ENCODE measurements at regions not wholly inside any gene's neighbourhood (a gene's known extent, or its start where the extent isn't known, plus 50 kb on each side); places are given as distances from the start of the nearest gene placed in this dataset.

DNA sequence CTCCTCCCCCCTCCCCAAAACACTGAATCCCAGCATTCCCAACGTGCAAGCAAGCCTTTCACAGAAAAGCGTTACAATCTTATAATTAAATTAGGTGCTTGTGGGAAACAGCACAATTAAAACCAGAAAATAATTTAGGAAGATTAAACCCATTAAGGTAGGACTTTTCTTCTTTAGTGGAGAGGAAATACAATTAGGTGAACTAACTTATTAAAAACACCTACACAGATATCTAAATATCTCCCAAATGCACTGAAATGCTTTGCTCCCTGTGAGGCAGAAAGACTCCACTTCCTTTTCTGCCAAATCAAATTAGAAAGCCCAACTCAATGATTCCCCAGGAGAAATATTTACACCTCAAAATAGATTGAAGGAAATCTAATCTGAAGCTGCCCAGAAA lies 60.9 kb upstream of the ETS2 start:
- Histone ChIP-seq H3K9me2 (ENCODE audit: insufficient read depth, low read length) (no peaks in the 10 kb centered on the region), H3K9ac (ENCODE audit: low read length) (no peak overlapping the region), H4K20me1 (ENCODE audit: insufficient read depth) (no peaks in the 10 kb centered on the region), H3K79me2 (replicated peaks; ENCODE audit: insufficient read depth, low read length) (no peaks in the 10 kb centered on the region), H3K4me2 (ENCODE audit: low read length) (no peak overlapping the region), H3K27me3 (ENCODE audit: insufficient read depth, low read depth, low read length) (no peaks in the 10 kb centered on the region), H2AFZ (ENCODE audit: low read depth, low read length) (no peak overlapping the region), H3K4me3 (ENCODE audit: low read length) (no peak overlapping the region), H3K9me3 (ENCODE audit: low read length) (no peaks in the 10 kb centered on the region), H3F3A (ENCODE audit: insufficient read depth, low read length, poor library complexity, severe bottlenecking) (no peaks in the 10 kb centered on the region), H3K36me3 (ENCODE audit: insufficient read depth, low read length) (no peaks in the 10 kb centered on the region), H3K27ac (ENCODE audit: low read length) (no peak overlapping the region)
- TF ChIP-seq EZH2 (IDR thresholded peaks at IDR 0.05; ENCODE audit: borderline replicate concordance, insufficient read depth, low read length, poor library complexity, severe bottlenecking), result no peak
- TF ChIP-seq, protein P1, sequence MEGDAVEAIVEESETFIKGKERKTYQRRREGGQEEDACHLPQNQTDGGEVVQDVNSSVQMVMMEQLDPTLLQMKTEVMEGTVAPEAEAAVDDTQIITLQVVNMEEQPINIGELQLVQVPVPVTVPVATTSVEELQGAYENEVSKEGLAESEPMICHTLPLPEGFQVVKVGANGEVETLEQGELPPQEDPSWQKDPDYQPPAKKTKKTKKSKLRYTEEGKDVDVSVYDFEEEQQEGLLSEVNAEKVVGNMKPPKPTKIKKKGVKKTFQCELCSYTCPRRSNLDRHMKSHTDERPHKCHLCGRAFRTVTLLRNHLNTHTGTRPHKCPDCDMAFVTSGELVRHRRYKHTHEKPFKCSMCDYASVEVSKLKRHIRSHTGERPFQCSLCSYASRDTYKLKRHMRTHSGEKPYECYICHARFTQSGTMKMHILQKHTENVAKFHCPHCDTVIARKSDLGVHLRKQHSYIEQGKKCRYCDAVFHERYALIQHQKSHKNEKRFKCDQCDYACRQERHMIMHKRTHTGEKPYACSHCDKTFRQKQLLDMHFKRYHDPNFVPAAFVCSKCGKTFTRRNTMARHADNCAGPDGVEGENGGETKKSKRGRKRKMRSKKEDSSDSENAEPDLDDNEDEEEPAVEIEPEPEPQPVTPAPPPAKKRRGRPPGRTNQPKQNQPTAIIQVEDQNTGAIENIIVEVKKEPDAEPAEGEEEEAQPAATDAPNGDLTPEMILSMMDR (IDR thresholded peaks at IDR 0.05; ENCODE audit: poor library complexity, severe bottlenecking), result no peak
- TF ChIP-seq, protein P2, sequence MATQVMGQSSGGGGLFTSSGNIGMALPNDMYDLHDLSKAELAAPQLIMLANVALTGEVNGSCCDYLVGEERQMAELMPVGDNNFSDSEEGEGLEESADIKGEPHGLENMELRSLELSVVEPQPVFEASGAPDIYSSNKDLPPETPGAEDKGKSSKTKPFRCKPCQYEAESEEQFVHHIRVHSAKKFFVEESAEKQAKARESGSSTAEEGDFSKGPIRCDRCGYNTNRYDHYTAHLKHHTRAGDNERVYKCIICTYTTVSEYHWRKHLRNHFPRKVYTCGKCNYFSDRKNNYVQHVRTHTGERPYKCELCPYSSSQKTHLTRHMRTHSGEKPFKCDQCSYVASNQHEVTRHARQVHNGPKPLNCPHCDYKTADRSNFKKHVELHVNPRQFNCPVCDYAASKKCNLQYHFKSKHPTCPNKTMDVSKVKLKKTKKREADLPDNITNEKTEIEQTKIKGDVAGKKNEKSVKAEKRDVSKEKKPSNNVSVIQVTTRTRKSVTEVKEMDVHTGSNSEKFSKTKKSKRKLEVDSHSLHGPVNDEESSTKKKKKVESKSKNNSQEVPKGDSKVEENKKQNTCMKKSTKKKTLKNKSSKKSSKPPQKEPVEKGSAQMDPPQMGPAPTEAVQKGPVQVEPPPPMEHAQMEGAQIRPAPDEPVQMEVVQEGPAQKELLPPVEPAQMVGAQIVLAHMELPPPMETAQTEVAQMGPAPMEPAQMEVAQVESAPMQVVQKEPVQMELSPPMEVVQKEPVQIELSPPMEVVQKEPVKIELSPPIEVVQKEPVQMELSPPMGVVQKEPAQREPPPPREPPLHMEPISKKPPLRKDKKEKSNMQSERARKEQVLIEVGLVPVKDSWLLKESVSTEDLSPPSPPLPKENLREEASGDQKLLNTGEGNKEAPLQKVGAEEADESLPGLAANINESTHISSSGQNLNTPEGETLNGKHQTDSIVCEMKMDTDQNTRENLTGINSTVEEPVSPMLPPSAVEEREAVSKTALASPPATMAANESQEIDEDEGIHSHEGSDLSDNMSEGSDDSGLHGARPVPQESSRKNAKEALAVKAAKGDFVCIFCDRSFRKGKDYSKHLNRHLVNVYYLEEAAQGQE (IDR thresholded peaks at IDR 0.05; ENCODE audit: borderline replicate concordance), result no peak
- TF ChIP-seq MXI1 (conservative IDR thresholded peaks at IDR 0.05; ENCODE audit: poor library complexity, severe bottlenecking), result no peak
- TF ChIP-seq TAF1 (IDR thresholded peaks at IDR 0.05; ENCODE audit: low read depth), result no peak
- TF ChIP-seq SMC3 (conservative IDR thresholded peaks at IDR 0.05; ENCODE audit: poor library complexity), result no peak

DNA sequence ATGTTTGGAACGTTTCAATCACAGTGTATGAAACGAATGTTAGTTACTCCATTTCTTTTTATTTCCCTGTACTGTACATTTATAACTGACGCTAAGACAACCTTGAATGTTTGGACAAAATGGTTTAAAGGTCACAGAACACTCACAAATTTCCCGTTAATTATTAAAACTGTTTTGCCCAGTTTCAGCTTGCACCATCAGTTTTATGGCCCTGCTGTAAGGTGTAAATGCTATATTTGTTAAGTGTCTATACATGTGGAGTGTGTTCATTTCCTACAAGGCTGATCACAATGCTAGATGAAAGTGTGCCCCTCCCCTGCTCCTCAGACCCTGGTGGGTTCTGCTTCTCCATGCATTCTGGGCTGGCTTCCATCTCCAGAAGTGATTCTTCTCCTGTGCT lies 57.9 kb upstream of the ETS2 start:
- Histone ChIP-seq H4K20me1 (ENCODE audit: insufficient read depth) (no peaks in the 10 kb centered on the region), H3K4me3 (ENCODE audit: low read length) (no peak overlapping the region), H3K9me2 (ENCODE audit: insufficient read depth, low read length) (no peaks in the 10 kb centered on the region), H3K27ac (ENCODE audit: low read length) (no peak overlapping the region), H3K9ac (ENCODE audit: low read length) (no peak overlapping the region), H3F3A (ENCODE audit: insufficient read depth, low read length, poor library complexity, severe bottlenecking) (no peaks in the 10 kb centered on the region), H3K27me3 (ENCODE audit: insufficient read depth, low read depth, low read length) (no peaks in the 10 kb centered on the region), H3K36me3 (ENCODE audit: insufficient read depth, low read length) (no peaks in the 10 kb centered on the region), H3K79me2 (replicated peaks; ENCODE audit: insufficient read depth, low read length) (no peaks in the 10 kb centered on the region), H2AFZ (ENCODE audit: low read depth, low read length) (no peak overlapping the region), H3K9me3 (ENCODE audit: low read length) (no peaks in the 10 kb centered on the region), H3K4me2 (ENCODE audit: low read length) (no peak overlapping the region)
- TF ChIP-seq RAD21 (conservative IDR thresholded peaks at IDR 0.05), result no peak

DNA sequence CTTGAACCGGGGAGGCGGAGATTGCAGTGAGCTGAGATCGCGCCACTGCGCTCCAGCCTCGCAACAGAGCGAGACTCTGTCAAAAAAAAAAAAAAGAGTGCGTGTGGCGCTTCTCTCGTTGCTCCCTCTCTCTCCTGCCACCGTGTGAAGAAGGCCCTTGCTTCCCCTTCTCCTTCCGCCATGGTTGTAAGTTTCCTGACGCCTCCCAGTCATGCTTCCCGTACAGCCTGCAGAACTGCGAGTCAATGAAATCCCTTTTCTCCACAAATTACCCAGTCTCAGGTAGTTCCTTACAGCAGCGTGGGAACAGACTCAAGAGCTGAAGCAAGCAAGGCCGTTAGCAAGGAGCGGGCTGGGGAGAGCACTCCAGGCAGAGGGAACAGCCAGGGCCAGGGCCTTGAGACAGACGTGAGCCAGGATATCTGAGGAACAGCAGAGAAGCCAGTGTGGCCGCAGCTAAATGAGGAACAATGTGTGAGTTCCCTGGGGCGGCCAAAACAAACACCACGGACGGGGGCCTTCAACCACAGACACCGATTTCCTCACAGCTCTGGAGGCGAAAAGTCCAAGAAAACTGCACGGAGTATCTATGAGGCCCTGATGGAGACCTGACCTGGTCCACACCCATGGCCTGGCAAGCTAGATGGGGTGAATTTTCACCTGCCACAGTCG lies 54.2 kb upstream of the ETS2 start:
- TF ChIP-seq RAD21 (conservative IDR thresholded peaks at IDR 0.05) (no peak), EZH2 (IDR thresholded peaks at IDR 0.05; ENCODE audit: borderline replicate concordance, insufficient read depth, low read length, poor library complexity, severe bottlenecking) (no peak), TAF1 (IDR thresholded peaks at IDR 0.05; ENCODE audit: low read depth) (no peak), POLR2AphosphoS5 (IDR thresholded peaks at IDR 0.05) (no peak)
- TF ChIP-seq, protein P2 (IDR thresholded peaks at IDR 0.05; ENCODE audit: borderline replicate concordance), result no peak
- TF ChIP-seq, protein P1 (IDR thresholded peaks at IDR 0.05; ENCODE audit: poor library complexity, severe bottlenecking), result no peak
- Histone ChIP-seq H3K36me3 (ENCODE audit: insufficient read depth, low read length) (no peaks in the 10 kb centered on the region), H3K27me3 (ENCODE audit: insufficient read depth, low read depth, low read length) (no peaks in the 10 kb centered on the region), H2AFZ (ENCODE audit: low read depth, low read length) (no peak overlapping the region), H3K79me2 (replicated peaks; ENCODE audit: insufficient read depth, low read length) (no peaks in the 10 kb centered on the region), H4K20me1 (ENCODE audit: insufficient read depth) (no peaks in the 10 kb centered on the region), H3K4me2 (ENCODE audit: low read length) (no peak overlapping the region), H3K9me3 (ENCODE audit: low read length) (no peaks in the 10 kb centered on the region), H3K9ac (ENCODE audit: low read length) (no peak overlapping the region), H3K4me3 (ENCODE audit: low read length) (no peak overlapping the region), H3K9me2 (ENCODE audit: insufficient read depth, low read length) (no peaks in the 10 kb centered on the region), H3K27ac (ENCODE audit: low read length) (no peak overlapping the region), H3F3A (ENCODE audit: insufficient read depth, low read length, poor library complexity, severe bottlenecking) (no peaks in the 10 kb centered on the region)

All from neural cell (in vitro differentiated cells).